Left cardiac atrium (tissue), 4 donors: ENCODE measurements at regions not wholly inside any gene's neighbourhood (a gene's known extent, or its start where the extent isn't known, plus 50 kb on each side); places are given as distances from the start of the nearest gene placed in this dataset.
"Not testable (repeated sequence)": the region's sequence is repeated elsewhere in the genome, so short reads cannot be mapped to it uniquely, and the experiment has no call there.

ENCODE experiments used
- ATAC-seq, 2 donors: fragments of 200-7000 bp; cut with Tn5 transposase; one replicate each; pipeline ENCODE4 v1.9.1; 2020; ENCODE audit warnings: mild to moderate bottlenecking in 2 of 2, moderate library complexity in 2 of 2
- DNase-seq: peaks from one replicate; pipeline ENCODE4 v3.0.0-alpha.2; 2020
- intact Hi-C, 2 donors: fragments of 100-400 bp; cut with DNase I; formaldehyde crosslinking; loops; one replicate each; pipeline versions ENCODE4 v1.14.1 to v1.15.1; 2022 to 2023
- donor health status: DM: no; HTN: yes; CAD: no.
- donor health status: DM: no; HTN: yes; CAD: no; lungs with severe emphysema.
- donor health status: DM: yes; HTN: yes; CAD: no.
- donor health status: Dilated cardiomyopathy.

DNA sequence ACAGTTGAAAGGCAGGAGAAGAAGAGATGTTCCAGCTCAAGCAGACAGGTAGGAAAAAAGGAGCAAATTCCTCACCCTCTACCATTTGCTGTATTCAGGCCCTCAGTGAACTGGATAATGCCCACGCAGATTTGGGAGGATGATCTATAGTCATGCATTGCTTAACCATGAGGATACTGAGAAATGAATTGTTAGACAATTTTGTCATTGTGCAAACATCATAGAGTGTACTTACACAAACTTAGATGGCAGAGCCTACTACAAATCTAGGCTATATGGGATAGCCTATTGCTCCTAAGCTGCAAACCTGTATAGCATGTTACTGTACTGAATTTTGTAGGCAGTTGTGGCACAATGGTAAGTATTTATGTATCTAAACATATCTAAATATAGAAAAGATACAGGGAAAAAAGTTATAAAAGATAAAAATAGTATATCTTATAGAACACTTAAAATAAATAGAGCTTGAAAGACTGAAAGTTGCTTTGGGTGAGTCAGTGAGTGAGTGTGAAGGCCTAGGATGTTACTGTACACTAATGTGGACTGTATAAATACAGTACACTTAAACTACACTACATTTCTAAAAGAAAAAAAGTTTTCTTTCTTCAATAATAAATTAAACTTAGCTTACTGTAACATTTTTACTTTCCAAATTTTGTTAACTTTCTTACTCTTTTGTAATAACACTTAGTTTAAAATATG is 672.3 kb downstream of the UTRN start:
- intact Hi-C loops, result no loop called here
- no peak for ATAC-seq
- DNase-seq, result no peak

DNA sequence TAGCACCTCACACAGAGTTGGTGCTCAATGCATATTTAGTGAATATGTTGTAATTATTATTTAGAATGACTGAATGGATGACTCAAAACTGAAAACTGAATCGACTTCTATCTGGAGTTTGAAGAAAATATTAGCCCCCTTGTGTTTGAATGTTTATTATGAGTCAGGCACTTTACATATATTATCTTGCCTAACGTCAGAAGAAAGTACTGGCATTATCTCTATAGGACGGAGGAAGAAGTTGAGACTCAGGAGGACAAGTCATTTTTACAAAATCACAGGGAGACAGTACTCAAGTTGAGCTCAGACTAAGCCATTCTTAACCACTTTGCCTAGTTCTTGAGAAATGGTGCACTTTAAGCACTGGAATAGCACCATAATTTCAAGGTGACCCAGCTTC is 684.0 kb downstream of the UTRN start:
- intact Hi-C loops, result no loop called here
- no peak for DNase-seq
- ATAC-seq, result no peak

DNA sequence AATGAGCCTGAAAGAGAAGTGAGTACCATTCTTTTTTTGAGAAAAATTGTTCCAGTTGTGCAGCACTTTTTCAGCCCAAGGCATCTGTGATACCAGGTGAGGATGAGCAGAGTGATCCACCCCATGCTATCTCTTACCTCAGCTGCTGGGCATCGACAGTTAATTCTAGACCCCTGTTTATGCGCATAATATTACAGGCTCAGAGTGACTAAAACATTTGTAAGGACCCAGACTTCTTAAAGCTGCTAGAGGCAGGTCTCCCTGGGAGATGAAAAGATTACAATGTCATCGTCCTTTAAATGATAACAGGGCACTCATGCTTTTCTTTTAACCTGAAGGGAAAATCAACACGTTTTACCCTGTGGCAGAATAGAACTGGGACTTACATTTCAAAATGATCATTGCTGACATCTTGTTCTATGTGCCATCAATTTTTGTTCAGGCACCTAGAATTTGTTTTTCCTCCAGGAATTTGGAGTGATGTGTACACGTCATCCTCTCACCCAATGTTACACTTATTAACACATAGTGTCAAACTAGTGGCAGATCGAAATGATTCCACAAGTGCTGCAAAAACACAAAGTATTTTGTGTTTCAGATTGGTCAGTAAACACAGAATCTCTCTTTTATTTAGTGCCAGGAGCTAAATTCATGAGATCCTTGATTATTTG is 684.6 kb downstream of the UTRN start:
- ATAC-seq, result no peak
- intact Hi-C loops, result no loop called here
- DNase-seq, result no peak

DNA sequence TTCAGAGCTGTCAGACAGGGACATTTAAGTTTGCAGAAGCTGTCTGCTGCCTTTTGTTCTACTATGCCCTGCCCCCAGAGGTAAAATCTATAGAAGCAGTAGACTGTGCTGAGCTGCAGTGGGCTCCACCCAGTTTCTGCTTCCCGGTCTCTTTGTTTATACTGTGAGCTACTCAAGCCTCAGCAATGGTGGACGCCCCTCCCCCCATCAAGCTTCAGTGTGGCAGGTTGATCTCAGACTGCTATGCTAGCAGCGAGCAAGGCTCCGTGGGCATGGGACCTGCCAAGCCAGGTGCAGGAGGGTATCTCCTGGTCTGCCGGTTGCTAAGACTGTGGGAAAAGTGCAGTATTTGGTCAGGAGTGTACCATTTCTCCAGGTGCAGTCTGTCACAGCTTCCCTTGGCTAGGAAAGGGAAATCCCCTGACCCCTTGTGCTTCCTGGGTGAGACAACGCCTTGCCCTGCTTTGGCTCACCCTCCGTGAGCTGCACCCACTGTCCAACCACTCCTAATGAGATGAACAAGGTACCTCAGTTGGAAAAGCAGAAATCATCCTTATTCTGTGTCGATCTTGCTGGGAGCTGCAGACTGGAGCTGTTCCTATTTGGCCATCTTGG is 692.2 kb downstream of the UTRN start:
- peak; percentile 21 for DNase-seq
- ATAC-seq, intact Hi-C loops: not testable (repeated sequence)

DNA sequence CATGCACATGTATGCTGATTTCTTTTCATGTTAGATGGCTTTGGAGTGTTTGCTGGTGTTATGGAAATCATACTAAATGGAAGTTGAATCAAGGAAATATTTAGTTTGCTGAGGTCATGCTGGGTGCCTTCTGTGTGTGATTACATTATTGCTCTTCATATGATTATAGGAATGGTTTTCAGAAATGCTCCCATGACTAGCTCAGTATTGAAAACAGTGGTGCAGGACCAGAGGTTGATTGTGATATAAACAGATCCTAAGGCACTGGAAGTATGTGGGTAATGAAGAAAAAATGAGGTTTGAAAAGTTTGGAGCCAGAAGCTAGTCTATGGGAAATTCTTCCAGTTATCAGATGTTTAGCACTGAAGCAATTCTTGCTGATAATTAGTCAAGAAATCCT is 693.1 kb downstream of the UTRN start:
- intact Hi-C loops, result no loop called here
- no peak for DNase-seq
- no peak for ATAC-seq

DNA sequence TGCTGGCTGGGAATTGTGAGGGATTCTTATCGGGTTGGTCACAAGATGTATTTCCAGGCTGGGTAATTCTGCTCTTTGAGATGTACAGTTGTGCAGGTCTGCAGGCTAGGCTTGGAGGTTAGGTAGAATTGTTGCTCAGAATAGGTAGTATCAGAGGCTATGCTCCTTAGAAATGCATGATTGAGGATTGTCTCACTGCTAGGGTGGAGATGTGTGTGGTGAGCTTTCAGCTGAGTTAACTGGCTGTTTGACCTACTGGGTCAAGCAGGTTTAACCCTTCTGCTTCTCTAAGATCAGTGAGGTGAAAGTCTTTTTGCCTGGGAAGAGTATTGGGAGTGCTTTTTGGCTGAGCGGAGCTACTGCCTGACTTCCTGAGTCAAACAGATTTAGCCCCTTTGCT is 701.1 kb downstream of the UTRN start:
- DNase-seq (no peak), ATAC-seq (no peak)
- intact Hi-C loops, result no loop called here

DNA sequence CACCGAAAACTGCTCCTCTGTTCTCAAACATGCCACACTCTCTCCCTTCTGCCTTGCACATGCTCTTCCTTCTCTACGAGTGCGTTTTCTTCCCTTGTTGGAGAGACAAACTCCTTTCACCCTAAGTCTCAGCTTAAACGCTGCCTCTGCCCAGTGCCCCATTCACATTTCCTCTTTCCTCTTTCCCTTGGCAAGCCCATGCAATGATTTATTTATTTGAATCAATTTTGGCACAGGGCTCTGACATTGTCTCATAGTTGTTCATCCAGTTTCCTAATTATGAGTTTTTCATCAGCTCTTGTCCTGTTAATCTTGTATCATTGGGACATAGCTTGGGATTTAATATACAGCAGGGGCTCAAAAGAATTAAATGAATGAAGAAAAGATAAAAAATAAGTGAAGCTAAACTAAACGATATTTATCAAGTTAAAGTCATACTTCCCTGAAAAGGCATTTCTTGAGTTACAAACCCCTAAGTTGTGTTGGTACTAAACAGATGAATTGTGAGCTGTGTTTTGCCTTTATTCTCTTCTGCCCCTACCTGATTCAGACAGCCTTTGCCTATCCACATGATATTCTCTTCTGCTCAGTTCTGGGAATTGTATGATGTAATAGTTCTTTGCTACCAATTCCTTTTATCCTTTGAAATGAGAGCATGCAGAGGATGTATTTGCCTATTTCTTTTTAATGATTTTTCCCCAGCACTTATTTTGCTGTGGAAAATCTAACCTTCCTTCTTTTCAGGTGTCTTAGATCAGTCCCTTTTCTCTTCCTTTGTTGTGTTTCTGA is 704.4 kb downstream of the UTRN start:
- DNase-seq (no peak), ATAC-seq (no peak)
- intact Hi-C loops, result no loop called here

DNA sequence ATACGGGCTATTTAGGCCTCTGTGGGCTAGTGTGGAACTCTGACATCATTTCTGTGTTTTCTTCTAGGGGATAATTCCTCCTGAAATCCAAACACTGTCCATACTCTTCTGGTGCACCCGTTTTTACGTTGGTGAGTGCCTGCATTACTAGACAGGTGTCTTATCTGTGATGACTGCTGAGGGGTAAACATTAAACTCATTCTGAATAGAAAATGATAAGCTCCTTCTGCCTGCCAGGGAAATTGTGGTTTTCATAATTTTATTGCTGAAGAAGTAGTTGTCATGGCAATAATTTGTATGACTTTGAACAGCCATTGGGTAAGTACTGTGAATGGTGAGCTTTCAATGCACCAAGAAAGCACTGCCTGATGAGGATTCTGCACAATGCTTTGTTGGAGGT is 705.6 kb downstream of the UTRN start:
- DNase-seq, result no peak
- intact Hi-C loops, result no loop called here
- no peak for ATAC-seq

DNA sequence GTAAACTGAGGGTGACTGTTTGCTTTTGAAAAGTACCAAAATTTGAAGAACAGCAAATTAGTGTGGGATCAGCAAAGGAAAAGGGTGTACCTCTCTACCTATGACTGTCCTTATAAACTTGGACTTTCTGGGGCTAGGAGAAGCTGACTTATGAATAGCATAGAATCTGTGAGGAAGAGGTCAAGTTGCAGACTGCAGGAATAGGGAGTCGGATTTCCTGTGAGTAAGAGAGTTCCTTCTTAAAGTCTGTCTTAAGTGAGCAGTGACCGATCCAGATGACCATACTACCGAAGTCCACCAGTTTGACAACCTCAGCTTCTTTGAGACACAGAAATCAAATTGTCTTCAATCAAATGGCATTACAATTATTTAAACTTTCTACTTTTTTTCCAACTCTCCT is 708.7 kb downstream of the UTRN start:
- intact Hi-C loops, result no loop called here
- no peak for ATAC-seq
- DNase-seq, result no peak

DNA sequence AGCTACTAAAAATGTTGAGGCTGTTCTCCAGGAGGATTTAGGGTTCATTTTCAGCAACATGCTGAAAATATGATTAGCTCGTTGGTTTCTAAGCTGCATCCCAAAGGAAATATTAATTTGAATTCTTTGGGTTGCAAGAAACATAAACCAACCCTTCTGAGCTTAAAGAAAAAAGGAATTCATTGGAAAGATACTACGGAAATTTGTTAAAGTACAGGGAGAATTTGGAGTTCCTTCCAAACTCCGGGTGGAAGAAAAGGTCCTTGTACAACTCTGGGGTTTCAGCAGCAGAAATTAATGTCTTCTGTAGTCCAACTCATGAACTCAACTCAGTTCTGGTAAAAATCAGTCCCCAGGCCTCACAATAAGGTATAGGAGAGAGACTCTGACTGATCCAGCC is 712.9 kb downstream of the UTRN start:
- ATAC-seq, result no peak
- intact Hi-C loops, result no loop called here
- DNase-seq, result no peak

DNA sequence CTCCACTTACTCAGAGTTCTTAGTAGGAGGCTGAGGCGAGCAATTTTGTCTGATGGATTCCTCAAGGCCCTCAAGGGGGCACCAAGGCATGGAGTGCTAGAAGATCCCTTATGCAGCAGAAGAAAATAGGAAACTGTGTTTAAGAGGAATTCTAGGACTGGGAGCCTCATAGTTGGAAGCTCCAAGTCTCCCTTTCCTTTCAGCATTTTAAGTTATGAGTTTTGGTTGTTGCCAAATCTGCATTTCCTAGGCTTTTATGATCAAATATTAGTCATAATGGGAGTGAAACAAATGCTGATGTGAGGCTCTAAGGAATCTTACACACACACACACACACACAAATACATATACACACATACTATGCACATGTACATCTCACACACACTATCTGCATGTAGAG is 714.0 kb downstream of the UTRN start:
- DNase-seq (no peak), ATAC-seq (no peak)

DNA sequence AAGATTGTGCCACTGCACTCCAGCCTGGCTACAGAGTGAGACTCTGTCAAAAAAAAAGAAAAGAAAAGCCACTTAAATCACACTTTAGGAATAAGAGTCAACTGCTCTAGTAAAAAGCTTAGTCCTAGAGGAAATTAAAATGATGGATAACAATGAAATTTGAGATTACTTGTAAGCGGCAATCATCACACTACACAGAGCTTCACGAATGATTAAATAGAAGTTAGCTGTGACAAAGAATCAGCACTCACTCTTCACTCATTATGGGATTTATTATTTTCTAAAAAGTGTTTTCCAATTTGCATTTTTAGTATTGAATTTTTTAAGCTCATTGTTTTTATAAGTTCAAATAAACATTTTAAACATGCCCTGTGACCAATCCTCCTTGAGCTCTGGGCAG is 718.0 kb downstream of the UTRN start:
- DNase-seq (no peak), ATAC-seq (no peak)
- intact Hi-C loops, result no loop called here

More for the DNA sequence above, 714.0 kb downstream of the UTRN start:
- intact Hi-C loops, result no loop called here

DNA sequence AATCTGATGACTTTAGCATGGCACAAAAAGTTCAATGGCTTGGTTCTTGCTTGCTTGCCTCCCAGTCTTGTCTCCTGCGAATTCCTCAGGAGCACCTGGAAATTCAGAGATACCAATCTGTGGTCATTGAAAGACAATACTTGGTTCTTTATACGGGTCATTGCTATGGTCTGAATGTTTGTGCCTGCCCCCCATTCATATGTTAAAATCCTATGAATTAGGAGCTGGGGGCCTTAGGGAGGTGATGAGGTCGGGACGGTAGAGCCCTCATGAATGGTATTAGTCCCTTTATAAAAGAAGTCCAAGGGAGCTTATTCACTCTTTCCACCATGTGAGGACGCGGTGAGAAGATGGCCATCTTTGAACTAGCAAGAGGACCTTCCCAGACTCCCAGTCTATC is 721.8 kb downstream of the UTRN start:
- intact Hi-C loops, result no loop called here
- DNase-seq (no peak), ATAC-seq (no peak)

DNA sequence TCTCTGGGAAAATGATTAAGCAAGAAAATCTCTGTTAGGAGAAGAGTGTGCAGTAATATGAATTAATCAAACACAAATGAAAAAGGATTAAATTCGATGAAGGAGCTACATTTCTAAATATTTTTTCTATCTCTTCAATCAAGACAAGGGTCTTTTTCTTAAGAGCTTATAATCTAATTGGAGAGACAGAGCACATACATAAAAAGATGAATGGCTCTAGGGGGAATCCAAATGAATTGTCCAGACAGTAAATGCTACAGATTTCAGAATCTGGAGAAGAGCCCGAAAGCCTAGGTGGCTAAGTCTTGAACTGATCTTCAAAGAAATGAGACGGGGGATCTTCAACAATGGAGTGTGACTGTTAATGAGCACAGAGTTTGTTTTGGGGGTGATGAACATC is 723.6 kb downstream of the UTRN start:
- no peak for DNase-seq
- no peak for ATAC-seq
- intact Hi-C loops, result no loop called here

DNA sequence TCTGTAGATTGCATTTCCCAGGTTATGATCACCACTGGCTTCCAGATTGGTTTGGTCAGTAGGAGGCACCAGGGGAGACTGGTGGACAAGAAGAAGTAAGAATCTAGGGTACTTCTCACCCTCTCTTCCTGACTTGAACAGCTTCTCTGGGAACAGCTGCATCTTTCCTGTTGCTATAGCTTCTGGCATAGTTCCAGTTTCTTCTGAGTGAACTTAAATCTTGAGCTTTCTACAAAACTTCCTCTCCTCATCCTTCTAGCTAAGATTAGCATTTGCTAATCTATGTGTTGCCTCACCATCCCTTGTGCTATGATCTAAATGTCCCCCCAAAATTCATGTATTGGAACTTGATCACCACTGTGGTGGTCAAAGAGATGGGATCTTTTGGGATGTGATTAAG is 724.6 kb downstream of the UTRN start:
- no peak for DNase-seq
- intact Hi-C loops, result loop anchor here in 1 of 2 donors (5.0 kb wide), 1 partner anchor 363 kb away; no protein-coding TSS in a partner anchor
- no peak for ATAC-seq

DNA sequence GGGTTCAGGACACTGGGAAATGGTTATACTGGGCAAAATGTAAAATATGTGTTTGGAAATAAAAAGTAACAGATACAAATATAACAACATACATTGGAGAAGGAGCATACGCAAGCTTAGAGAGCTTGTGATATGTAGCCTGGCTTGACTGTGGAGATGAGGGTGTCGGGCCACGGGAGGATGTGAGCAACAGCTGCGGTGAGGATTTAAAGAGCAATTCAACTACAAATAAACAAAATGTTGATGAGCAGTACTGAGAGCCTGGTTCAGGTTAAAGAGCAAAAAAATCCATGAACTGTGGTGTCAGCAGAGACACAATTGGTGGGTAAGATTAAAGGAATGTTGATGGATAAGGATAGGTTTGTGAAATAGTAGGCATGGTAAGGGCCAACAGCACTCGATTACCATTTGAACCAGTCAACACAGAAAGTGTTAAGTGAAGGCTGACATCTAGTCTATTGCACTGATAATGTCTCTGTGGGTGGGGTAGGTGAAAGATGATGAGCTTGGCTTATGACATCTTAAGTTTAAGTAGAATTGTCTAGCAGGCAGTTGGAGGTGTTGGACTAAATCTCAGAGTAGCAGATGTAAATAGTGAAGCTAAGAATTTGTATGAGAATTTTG is 723.2 kb downstream of the EPM2A start:
- peak in 1 of 2 donors; percentile 86 for ATAC-seq
- intact Hi-C loops, result loop anchor here in 1 of 2 donors (5.0 kb wide), 1 partner anchor 360 kb away; no protein-coding TSS in a partner anchor
- DNase-seq, result no peak

DNA sequence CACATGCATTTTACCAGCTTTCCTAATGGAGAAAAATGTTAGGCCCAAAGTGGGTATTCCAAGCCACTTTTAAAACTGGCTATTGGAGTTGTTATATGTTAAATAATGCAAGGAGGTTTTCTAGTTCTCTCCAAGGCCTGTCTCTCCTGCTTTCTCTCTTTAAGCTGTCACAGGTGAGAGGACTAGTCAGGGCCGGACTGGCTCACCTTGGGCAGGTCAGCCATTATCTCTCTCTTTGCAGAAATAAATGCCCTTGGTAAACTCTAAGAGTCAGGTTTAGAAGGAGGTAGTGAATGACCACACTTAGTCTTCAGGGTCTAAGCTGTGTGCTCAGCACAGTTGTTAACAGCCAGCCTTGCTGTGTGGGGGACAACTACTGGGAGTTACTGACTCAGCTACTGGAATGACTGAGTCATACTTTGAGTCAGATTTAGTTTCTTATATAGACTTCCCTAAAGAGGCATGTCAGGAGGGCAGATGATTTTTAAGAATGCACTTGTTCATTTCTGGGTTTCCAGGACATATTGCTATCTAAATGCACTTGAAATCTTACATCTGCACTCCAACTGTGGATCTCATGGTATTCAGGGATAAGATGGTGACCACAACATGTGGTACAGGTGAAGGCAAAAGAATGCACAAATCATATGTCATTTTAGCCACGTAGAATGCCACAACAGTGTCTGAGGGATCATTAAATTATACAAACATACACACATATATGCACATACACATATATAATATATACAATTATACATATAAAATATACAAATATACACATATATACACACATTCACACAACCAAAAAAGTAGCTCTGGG is 719.4 kb downstream of the EPM2A start:
- DNase-seq (no peak), ATAC-seq (peak in 1 of 2 donors; percentile 97)
- intact Hi-C loops, result no loop called here

DNA sequence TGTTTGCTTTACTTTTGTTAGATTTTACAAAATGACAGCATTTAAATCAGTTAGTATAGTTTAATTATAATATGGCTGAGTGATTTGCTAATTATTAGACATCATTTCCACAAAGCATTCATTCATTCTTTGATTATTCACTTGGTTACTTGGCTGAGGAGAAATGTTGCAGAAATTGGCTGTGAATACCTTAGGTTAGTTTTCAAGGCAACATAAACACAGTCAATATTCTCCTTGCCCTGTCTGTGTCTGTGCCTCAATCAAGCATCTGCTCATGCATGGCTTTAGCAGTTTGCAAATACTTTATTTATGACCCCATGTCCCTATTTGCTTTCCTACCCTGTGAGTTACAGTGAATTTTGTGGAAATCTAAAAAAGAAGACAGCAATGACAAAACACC is 718.3 kb downstream of the EPM2A start:
- DNase-seq (no peak), ATAC-seq (no peak)
- intact Hi-C loops, result no loop called here

DNA sequence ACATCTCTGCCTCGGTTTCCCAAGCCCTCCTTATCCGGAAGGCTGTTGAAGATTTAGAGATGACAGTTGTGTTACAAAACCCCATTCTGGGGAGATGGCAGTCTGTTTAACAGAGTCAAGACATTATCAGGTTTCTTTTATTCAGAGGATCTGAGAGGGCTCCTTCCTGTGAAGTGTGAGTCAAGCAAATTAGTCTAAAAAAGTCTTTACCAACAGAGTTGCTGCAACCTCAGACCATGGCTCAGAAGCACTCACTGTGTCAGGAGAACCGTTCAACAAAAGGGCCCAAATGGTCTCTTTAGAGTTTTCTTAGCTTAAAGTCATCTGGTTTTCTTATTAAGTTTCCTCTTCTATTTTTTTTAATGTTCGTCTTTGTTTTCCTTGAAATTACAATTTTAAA is 717.8 kb downstream of the EPM2A start:
- ATAC-seq (no peak), DNase-seq (no peak)
- intact Hi-C loops, result no loop called here
